Adipocyte (in vitro differentiated cells): ENCODE measurements at regions not wholly inside any gene's neighbourhood (a gene's known extent, or its start where the extent isn't known, plus 50 kb on each side); places are given as distances from the start of the nearest gene placed in this dataset.
A peak's percentile ranks its signal among the peaks of the same experiment; 100 is the strongest.
"Not testable (repeated sequence)": the region's sequence is repeated elsewhere in the genome, so short reads cannot be mapped to it uniquely, and the experiment has no call there.

ENCODE experiments used
- DNase-seq: peaks from one replicate; pipeline ENCODE4 v3.0.0-alpha.2; 2015; ENCODE audit warnings: low read depth
- H3K27me3 ChIP-seq: replicated peaks from 2 replicates; pipeline ENCODE4 v1.7.0; 2013; ENCODE audit warnings: mild to moderate bottlenecking, low read length, moderate library complexity; ENCODE audit not compliant: control insufficient read depth, insufficient read depth
- H3K36me3 ChIP-seq: 2 replicates; pipeline ENCODE4 v1.7.0; 2013; ENCODE audit warnings: low read length, mild to moderate bottlenecking, moderate library complexity; ENCODE audit not compliant: control insufficient read depth, insufficient read depth, severe bottlenecking
- H3K4me1 ChIP-seq: 2 replicates; pipeline ENCODE4 v1.7.0; 2013; ENCODE audit warnings: mild to moderate bottlenecking, low read length, moderate library complexity; ENCODE audit not compliant: control insufficient read depth, insufficient read depth
- H3K4me3 ChIP-seq: 2 replicates; pipeline ENCODE4 v1.7.0; 2013; ENCODE audit warnings: mild to moderate bottlenecking, low read length, moderate library complexity
- H3K9ac ChIP-seq: 2 replicates; pipeline ENCODE4 v1.7.0; 2013; ENCODE audit warnings: mild to moderate bottlenecking, low read length, moderate library complexity
- H3K9me3 ChIP-seq: 2 replicates; pipeline ENCODE4 v1.7.0; 2013; ENCODE audit warnings: mild to moderate bottlenecking, low read length, moderate library complexity; ENCODE audit not compliant: control insufficient read depth

GRCh38 chr12:25686351-25686750, 133.3 kb upstream of the LMNTD1 start:
- H3K27me3 ChIP-seq: no peaks in the 10 kb centered on the region
- no peaks in the 10 kb centered on the region for H3K4me1 ChIP-seq
- no peak overlapping the region for H3K4me3 ChIP-seq
- no peaks in the 10 kb centered on the region for H3K36me3 ChIP-seq
- no peaks in the 10 kb centered on the region for H3K9me3 ChIP-seq
- DNase-seq: no peak
- H3K9ac ChIP-seq: no peak overlapping the region

- no peak overlapping the region for H3K4me3 ChIP-seq
- DNase-seq: no peak
- no peak overlapping the region for H3K9ac ChIP-seq
- H3K36me3 ChIP-seq: no peaks in the 10 kb centered on the region
- H3K4me1 ChIP-seq: peaks cover 6% of the 10 kb centered on the region
- no peaks in the 10 kb centered on the region for H3K9me3 ChIP-seq
- H3K27me3 ChIP-seq: no peaks in the 10 kb centered on the region
These were observed 134.1 kb upstream of the LMNTD1 start for GRCh38 chr12:25687226-25687625.

GRCh38 chr12:25688851-25689250, 135.8 kb upstream of the LMNTD1 start:
- not testable (repeated sequence) for H3K36me3 ChIP-seq, H3K9me3 ChIP-seq, H3K27me3 ChIP-seq, H3K9ac ChIP-seq, H3K4me3 ChIP-seq, DNase-seq
- H3K4me1 ChIP-seq: peaks cover 22% of the 10 kb centered on the region

- H3K36me3 ChIP-seq: no peaks in the 10 kb centered on the region
- no peak for DNase-seq
- H3K9ac ChIP-seq: no peak overlapping the region
- H3K9me3 ChIP-seq: no peaks in the 10 kb centered on the region
- no peaks in the 10 kb centered on the region for H3K27me3 ChIP-seq
- no peak overlapping the region for H3K4me3 ChIP-seq
- peaks cover 29% of the 10 kb centered on the region for H3K4me1 ChIP-seq
These were observed 137.0 kb upstream of the LMNTD1 start for GRCh38 chr12:25689996-25690501.

- H3K4me1 ChIP-seq: peaks cover 29% of the 10 kb centered on the region
- no peak for DNase-seq
These were observed 138.1 kb upstream of the LMNTD1 start for GRCh38 chr12:25690996-25691864.

GRCh38 chr12:25691865-25692114, 138.7 kb upstream of the LMNTD1 start:
- no peaks in the 10 kb centered on the region for H3K9me3 ChIP-seq
- DNase-seq: no peak
- peaks cover 29% of the 10 kb centered on the region for H3K4me1 ChIP-seq
- peak overlapping the region; percentile 31 for H3K9ac ChIP-seq
- H3K36me3 ChIP-seq: no peaks in the 10 kb centered on the region
- H3K4me3 ChIP-seq: peak overlapping the region; percentile 36
- H3K27me3 ChIP-seq: no peaks in the 10 kb centered on the region

More at GRCh38 chr12:25690996-25691864, 138.1 kb upstream of the LMNTD1 start:
- no peaks in the 10 kb centered on the region for H3K9me3 ChIP-seq
- no peaks in the 10 kb centered on the region for H3K27me3 ChIP-seq
- peak overlapping the region; percentile 36 for H3K4me3 ChIP-seq
- peak overlapping the region; percentile 31 for H3K9ac ChIP-seq
- H3K36me3 ChIP-seq: no peaks in the 10 kb centered on the region

- Histone ChIP-seq H3K4me1 (peaks cover 29% of the 10 kb centered on the region), H3K9ac (peak overlapping the region; percentile 31), H3K4me3 (peak overlapping the region; percentile 36), H3K27me3 (no peaks in the 10 kb centered on the region), H3K9me3 (no peaks in the 10 kb centered on the region), H3K36me3 (no peaks in the 10 kb centered on the region)
- peak; percentile 72 for DNase-seq
These were observed 139.3 kb upstream of the LMNTD1 start for GRCh38 chr12:25692115-25693035.

GRCh38 chr12:25694072-25694471, 141.0 kb upstream of the LMNTD1 start:
- peak overlapping the region; percentile 43 for H3K4me3 ChIP-seq
- H3K9me3 ChIP-seq: no peaks in the 10 kb centered on the region
- H3K4me1 ChIP-seq: peaks cover 33% of the 10 kb centered on the region
- H3K27me3 ChIP-seq: no peaks in the 10 kb centered on the region
- H3K9ac ChIP-seq: peak overlapping the region; percentile 8
- no peaks in the 10 kb centered on the region for H3K36me3 ChIP-seq
- DNase-seq: peak; percentile 89

GRCh38 chr12:25695574-25695973, 142.5 kb upstream of the LMNTD1 start:
- Histone ChIP-seq H3K4me3 (no peak overlapping the region), H3K9me3 (no peaks in the 10 kb centered on the region), H3K4me1 (peaks cover 44% of the 10 kb centered on the region), H3K9ac (no peak overlapping the region), H3K27me3 (no peaks in the 10 kb centered on the region), H3K36me3 (no peaks in the 10 kb centered on the region)
- DNase-seq: peak; percentile 10

- no peak overlapping the region for H3K9ac ChIP-seq
- no peak overlapping the region for H3K4me3 ChIP-seq
These were observed 145.7 kb upstream of the LMNTD1 start for GRCh38 chr12:25698772-25699171.

GRCh38 chr12:25699454-25699853, 146.4 kb upstream of the LMNTD1 start:
- H3K36me3 ChIP-seq: no peaks in the 10 kb centered on the region
- peak; percentile 43 for DNase-seq

More at GRCh38 chr12:25698772-25699171, 145.7 kb upstream of the LMNTD1 start:
- Histone ChIP-seq H3K4me1 (peaks cover 23% of the 10 kb centered on the region), H3K9me3 (peaks cover 6% of the 10 kb centered on the region), H3K36me3 (no peaks in the 10 kb centered on the region), H3K27me3 (no peaks in the 10 kb centered on the region)
- DNase-seq: no peak

More at GRCh38 chr12:25699454-25699853, 146.4 kb upstream of the LMNTD1 start:
- Histone ChIP-seq H3K4me3 (no peak overlapping the region), H3K4me1 (peaks cover 16% of the 10 kb centered on the region), H3K9ac (no peak overlapping the region), H3K27me3 (no peaks in the 10 kb centered on the region), H3K9me3 (peaks cover 6% of the 10 kb centered on the region)
